ENCODE measurements at regions not wholly inside any gene's neighbourhood (a gene's known extent, or its start where the extent isn't known, plus 50 kb on each side); places are given as distances from the start of the nearest gene placed in this dataset.
"Not testable (repeated sequence)": the region's sequence is repeated elsewhere in the genome, so short reads cannot be mapped to it uniquely, and the experiment has no call there.

- Mint-ChIP-seq H3K9me3 (peaks cover 9% of the 10 kb centered on the region), H3K4me1 (peaks cover 12% of the 10 kb centered on the region), H3K36me3 (ENCODE audit: low read depth) (peaks cover 10% of the 10 kb centered on the region), H3K27me3 (ENCODE audit: low read depth) (no peaks in the 10 kb centered on the region), H3K27ac (no peak overlapping the region), H3K4me3 (no peak overlapping the region)
- no peak for TF ChIP-seq CTCF (IDR thresholded peaks at IDR 0.05; ENCODE audit: unreplicated experiment in 3 of 3)
Measured at GRCh38 chr6:56789879-56790278, 147.2 kb upstream of the DST start.

GRCh38 chr6:56789342-56789741 lies 146.7 kb upstream of the DST start:
- Mint-ChIP-seq H3K4me3 (no peak overlapping the region), H3K36me3 (ENCODE audit: low read depth) (peaks cover 13% of the 10 kb centered on the region), H3K27ac (no peak overlapping the region), H3K4me1 (peaks cover 9% of the 10 kb centered on the region), H3K27me3 (ENCODE audit: low read depth) (no peaks in the 10 kb centered on the region), H3K9me3 (peaks cover 12% of the 10 kb centered on the region)
- no peak for TF ChIP-seq CTCF (IDR thresholded peaks at IDR 0.05; ENCODE audit: unreplicated experiment in 3 of 3)

GRCh38 chr6:56787209-56787608 lies 144.5 kb upstream of the DST start:
- Mint-ChIP-seq H3K4me1 (peaks cover 4% of the 10 kb centered on the region), H3K27me3 (ENCODE audit: low read depth) (no peaks in the 10 kb centered on the region), H3K9me3 (peaks cover 22% of the 10 kb centered on the region), H3K36me3 (ENCODE audit: low read depth) (peaks cover 20% of the 10 kb centered on the region), H3K4me3 (no peak overlapping the region), H3K27ac (no peak overlapping the region)
- no peak for TF ChIP-seq CTCF (IDR thresholded peaks at IDR 0.05; ENCODE audit: unreplicated experiment in 3 of 3)

GRCh38 chr6:56786256-56786655 lies 143.6 kb upstream of the DST start:
- H3K27ac Mint-ChIP-seq = no peak overlapping the region
- TF ChIP-seq CTCF (IDR thresholded peaks at IDR 0.05; ENCODE audit: unreplicated experiment in 3 of 3) = no peak
- H3K27me3 Mint-ChIP-seq (ENCODE audit: low read depth) = no peaks in the 10 kb centered on the region
- peaks cover 22% of the 10 kb centered on the region for H3K9me3 Mint-ChIP-seq
- peaks cover 4% of the 10 kb centered on the region for H3K4me1 Mint-ChIP-seq
- H3K36me3 Mint-ChIP-seq (ENCODE audit: low read depth) = peaks cover 20% of the 10 kb centered on the region
- H3K4me3 Mint-ChIP-seq = no peak overlapping the region

- H3K36me3 Mint-ChIP-seq (ENCODE audit: low read depth) = peaks cover 20% of the 10 kb centered on the region
- not testable (repeated sequence) for H3K4me1 Mint-ChIP-seq; H3K27me3 Mint-ChIP-seq (ENCODE audit: low read depth); H3K27ac Mint-ChIP-seq
- peak overlapping the region; percentile 71 to 83 (median 77) for H3K4me3 Mint-ChIP-seq
- peaks cover 24% of the 10 kb centered on the region for H3K9me3 Mint-ChIP-seq
Measured at GRCh38 chr6:56785536-56785935, 142.8 kb upstream of the DST start.

GRCh38 chr6:56780109-56780508 lies 137.4 kb upstream of the DST start:
- not testable (repeated sequence) for H3K27ac Mint-ChIP-seq; H3K4me3 Mint-ChIP-seq; H3K4me1 Mint-ChIP-seq; H3K27me3 Mint-ChIP-seq (ENCODE audit: low read depth)
- peaks cover 15% of the 10 kb centered on the region for H3K9me3 Mint-ChIP-seq
- H3K36me3 Mint-ChIP-seq (ENCODE audit: low read depth) = peaks cover 10% of the 10 kb centered on the region

GRCh38 chr6:56778503-56778902 lies 135.8 kb upstream of the DST start:
- not testable (repeated sequence) for H3K27me3 Mint-ChIP-seq (ENCODE audit: low read depth); H3K36me3 Mint-ChIP-seq (ENCODE audit: low read depth); H3K4me3 Mint-ChIP-seq; H3K4me1 Mint-ChIP-seq; H3K27ac Mint-ChIP-seq; H3K9me3 Mint-ChIP-seq
